ENCODE measurements at regions not wholly inside any gene's neighbourhood (a gene's known extent, or its start where the extent isn't known, plus 50 kb on each side); places are given as distances from the start of the nearest gene placed in this dataset.

DNA sequence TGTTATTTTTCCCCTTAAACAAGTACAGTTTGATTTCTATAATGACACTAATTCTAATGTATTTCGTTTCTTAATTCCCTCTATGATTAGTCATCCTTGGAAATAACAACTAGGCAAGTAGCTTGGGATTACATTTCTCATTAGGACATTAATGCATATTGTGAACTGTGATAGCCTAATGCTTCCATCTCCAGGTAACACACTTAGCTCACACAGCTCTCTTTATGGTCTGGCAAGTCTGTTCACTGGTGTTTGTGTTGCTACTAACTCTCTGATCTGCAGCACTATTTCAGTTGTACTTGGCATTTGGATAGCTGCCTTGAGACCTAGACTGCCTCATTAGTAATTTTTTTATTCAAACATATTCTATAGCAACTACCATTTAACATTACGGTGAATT, 853.2 kb downstream of the SORCS3 start:
- DNase-seq = no peak

DNA sequence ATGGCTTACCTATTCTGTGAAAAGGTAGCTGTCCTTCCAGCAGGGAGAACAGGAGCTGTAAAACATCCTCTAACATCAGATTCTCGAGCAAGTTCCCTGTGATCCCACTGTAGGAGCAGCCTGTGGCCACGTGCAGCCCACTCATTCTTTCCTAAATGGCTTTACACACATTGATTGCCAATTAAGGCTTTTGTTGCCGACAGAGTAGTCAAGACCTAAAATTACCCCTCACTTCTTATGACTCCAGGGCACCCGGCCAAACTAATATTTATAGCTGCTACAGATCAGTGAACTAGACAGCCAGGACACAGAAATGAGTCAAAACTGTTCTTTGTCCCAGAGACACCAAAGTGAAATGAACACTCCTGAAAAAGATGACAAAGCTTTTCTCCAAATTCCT, 832.1 kb downstream of the SORCS3 start:
- no peak for DNase-seq

DNA sequence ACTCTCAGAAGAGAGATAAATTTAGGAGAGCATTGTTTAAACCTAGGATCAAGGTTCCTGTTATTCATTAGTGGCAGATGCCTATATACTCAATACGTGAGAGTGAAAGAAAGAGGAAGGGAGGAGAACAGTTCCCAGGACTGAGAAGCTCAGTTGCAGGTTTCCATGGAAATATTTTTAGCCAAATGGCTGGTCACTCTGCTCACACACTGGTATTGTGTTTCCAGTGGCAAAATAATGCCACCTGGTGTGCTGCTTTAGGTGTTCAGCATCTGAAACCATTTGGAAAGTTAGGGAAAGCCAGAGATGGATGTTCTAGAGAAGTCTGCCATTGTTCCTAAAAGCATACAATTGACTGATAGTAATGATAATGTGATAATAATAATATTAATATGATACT, 827.7 kb downstream of the SORCS3 start:
- DNase-seq = no peak

DNA sequence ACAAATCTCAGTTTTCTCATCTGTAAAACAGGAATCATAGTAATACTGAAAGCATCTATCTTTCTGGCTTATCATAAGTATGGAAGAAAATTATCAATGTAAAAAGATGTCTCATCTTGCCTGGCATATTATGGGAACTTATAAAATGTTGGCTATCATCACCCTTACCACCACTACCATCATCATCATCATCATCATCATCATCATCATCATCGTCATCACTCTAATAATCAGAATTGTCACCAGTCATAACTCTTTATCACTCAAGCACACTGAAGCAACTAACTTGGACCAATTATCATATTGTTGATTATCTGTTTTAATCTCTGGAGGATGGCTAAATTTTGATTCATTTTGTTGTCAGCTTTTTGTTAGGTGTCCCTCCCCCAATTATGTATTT, 825.4 kb downstream of the SORCS3 start:
- DNase-seq = no peak

DNA sequence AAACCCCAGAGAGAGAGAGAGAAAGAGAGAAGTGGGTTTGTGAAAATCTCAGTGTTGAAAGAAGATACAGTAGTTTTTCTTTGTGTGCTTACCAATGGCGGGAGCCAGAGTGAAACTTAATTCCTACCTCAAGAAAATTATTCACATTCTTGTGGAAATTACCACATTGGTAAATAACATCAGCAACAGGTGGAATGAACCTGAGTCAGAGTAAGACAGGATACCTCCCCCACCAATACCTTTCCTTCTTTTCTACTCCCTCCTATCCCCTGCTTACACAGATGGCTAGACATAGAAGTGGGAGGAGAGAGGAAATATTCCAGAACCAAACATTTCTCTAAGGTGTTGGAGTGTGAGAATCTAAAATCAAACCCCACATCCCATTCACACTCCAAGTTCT, 793.9 kb downstream of the SORCS3 start:
- DNase-seq = no peak

DNA sequence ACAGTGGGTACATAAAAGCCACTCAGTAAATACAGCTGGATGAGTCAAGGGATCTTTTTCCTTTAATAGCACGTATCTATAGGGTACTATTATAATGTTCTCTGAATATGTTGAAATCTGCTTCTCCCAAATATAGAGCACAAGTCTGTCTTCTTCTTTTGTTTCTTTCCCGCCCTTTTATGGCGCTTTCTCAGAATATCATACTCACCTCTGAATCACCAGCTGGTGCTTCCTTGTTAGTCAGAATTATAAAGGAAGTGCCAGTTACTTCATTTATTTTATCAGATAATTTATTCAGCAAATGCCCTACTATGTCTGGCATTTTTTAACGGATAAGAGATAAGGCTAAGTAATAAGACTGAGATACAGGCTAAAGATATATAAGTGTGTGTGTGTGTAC, 772.9 kb downstream of the SORCS3 start:
- no peak for DNase-seq

DNA sequence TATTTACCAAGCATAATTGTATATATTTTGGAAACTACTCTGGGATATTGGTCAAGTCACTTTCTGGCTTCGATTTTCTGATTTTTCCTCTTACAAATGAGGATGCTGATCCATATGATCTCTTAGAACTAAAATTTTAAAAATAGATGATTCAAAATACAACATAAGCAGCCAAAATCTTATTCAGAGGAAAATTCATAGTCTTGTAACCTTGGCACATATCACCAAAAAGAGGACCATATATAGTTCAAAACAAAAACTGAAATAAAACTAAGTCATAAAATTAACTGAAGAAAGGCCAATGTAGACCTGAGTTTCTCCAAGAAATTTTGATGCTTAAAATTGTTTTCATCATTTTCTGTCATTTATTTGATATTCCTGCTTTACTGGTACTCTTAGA, 768.3 kb downstream of the SORCS3 start:
- no peak for DNase-seq

DNA sequence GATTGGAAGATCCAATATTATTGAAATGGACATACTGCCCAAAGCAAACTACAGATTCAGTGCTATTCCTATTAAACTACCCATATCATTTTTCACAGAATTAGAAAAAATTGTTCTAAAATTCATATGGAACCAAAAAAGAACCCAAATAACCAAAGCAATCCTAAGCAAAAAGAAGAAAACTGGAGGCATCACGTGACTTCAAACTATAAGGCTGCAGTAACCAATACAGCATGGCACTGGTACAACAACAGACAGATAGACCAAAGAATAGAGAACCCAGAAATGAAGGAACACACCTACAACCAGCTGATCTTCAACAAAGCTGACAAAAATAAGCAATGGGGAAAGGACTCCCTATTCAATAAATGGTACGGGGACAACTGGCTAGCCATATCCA, 765.4 kb downstream of the SORCS3 start:
- DNase-seq = no peak

DNA sequence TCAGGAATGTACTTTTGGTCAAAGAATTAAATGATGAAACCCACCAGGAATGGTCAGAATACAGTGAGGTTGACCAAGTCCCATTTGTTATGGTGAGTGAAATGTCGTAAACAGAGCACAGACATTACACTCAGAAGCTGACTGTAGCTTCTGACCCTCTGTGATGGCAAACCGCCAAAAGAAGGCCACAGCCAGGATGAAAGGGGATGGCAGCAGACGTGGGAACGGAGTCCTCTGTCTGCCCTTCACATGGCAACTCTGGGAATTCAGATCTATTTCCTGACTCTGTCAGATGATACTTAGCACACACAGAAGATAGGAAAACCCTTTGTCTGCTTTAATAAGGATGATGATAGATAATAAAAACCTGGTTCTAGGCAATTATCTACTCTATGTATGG, 757.1 kb downstream of the SORCS3 start:
- no peak for DNase-seq

DNA sequence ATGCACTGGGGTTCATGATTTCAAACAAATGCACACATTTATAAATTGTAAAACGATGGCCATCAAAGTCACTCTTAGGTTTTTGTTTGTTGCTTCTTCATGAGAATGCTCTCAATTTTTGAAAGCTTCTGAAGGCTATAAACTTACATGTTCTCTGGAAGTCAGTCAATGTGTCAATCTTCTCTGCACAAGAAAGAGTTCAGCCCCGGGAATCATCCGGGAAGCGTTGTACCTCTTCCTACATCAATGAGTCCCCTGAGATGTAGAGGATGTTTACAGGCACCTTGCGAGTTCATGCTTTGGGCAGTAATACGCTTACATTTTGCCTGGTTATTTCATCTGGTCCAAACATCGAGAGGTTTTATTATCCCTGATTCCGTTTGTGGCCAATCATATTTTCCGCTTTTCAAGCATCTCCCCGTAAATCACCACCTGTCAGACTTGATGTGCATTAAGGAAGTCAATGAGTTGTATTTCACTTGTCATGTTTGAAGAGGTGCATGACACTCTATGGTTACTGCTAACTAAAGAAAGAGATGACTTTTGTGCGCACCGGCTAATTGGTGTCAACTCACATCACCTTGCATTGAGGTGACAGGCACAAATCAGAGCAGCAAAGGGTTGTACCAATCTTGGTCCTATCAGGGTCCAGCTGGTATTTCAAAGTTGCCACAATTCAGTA, 750.7 kb downstream of the SORCS3 start:
- DNase-seq = no peak

DNA sequence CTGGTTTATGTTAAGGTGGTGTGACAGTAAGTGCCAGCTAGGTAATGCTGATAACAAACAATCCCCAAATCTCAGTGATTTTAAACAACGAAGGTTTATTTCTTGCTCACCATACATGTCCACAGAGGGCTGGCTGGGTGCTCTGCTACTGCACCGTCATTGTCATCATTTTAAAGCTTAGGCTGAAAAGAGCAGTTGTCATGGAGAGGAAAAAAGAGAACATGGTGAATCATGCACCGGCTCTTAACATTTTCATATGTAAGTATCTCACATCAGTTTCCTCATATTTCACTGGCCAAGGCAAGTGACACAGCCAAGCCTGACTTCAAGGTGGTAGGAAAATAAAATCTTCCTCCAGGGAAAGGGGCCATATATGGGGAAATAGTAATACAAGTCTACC, 746.9 kb downstream of the SORCS3 start:
- no peak for DNase-seq

DNA sequence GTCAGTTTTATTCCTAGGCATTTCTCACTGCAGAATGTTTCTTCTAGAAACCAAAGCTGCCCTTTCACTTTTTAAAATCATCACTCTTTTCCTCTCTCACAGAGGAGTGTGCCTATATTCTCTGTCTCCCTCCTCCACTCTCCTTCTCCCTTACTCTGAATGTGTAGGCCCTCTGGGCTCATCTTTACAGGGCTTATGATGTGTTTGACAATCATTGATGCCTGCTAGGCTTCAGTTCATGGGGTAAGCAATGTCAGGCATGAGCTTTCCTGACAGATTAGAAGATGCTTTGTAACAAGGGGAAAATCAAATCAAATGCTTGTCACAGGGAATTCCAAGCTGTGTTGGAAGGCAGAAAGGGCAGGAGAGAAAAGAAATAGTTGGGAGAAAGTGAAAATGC, 742.9 kb downstream of the SORCS3 start:
- DNase-seq = no peak

DNA sequence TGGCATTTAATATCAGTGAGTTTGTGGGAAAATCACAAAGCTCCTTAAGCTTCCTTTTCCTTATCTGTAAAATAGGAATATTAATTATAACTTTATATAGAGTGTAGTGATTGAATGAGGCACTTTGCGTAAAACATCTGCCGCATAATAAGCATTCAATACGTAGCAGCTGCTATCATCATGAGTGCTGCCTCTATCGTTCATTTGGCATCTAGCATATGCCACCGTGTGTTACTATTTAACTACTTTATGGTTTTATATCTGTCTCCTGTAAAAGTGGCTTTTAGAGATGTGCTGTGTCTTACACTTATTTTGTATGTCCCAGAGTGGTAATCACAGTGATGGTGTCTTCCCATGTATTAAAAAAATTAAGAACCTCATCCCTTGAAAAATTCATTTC, 729.6 kb downstream of the SORCS3 start:
- DNase-seq = no peak

DNA sequence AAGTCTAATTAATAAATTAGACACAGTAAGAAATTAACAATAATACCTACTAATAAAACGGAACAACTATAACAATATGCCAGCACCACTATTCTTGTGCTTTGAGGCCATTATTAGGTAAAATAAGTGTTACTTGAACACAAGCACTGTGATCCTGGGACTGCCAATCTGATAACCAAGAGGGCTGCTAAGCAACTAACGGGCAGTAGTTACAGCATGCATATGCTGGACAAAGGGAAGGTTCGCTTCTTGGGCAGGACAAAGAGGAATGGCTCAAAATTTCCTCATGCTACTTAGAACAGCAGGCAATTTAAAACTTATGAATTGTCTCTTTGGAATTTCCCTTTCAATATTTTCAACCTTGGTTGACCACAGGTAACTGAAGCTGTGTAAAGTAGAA, 718.6 kb downstream of the SORCS3 start:
- DNase-seq = no peak

DNA sequence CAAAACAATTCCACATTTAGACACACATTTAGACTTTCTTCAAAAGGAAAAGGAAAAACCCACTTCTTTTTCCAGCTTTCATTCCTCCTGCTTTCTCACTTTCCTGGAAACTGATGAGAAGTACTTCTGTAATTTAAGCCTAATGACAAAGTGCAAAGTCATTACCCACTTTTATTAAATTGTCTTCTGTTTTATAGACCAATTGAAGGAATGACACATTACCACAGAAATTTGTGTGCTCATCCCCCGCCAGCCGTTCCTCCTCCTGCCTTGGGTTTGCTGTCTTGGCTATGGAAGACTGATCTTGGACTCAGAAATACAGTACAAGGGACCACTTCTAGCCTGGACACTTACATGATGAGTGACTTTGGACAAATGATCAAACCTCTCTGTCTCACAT, 717.8 kb downstream of the SORCS3 start:
- DNase-seq = no peak

DNA sequence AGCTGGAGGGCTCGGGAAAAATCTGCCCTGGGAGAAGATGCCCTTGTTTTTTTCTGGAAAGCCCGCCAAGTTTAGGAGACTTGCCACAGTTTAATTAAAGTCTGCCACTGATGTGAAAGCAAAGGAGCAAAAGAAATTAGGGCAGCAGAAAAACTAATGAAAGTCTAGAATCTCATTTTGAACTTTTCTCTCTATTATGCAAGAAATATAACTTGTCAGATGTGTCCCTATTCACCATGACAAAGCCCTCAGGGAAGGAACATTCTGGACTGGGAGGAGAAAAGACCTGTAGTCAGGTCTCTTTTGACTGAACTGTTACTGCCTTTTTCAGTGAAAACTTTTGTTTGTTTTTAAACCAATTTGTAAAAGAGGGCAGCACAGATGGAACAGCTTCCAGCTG, 715.5 kb downstream of the SORCS3 start:
- DNase-seq = no peak

DNA sequence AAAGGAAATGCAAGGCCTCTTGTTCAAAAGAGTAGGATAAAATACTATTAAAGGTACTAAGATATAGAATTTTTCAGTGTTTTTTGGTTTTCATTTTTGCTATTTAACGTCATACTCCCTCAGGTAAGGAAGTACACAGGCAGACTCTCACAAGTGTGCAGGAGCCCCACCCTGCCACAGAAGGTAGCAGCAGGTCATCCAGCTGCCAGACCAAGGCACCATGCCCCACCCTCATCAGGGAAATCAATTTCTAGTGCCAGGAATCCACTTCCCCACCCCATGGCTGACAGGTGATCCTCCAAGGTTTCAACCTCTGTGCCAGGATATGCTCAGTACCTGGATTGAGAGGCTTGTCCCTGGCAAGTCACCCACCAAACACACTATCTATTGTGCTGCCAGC, 712.9 kb downstream of the SORCS3 start:
- DNase-seq = no peak

DNA sequence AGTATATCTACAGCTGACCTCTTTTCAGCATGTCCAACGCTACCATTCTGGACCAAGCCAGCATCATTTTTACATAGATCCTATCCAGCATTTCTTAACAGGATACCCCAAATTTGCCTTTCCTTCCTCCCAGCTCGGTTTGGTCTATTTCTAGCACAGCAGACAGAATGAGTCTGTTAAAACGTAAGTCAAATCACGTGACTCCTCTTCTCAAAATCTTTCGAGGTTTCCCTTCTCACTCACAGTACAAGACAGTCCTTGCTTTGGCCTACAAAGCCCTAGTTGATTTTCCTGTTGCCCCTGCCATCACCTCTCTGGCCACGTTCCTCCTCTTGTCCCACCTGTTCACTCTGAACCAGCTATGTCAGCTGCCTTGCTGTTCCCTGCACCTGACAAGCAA, 711.7 kb downstream of the SORCS3 start:
- DNase-seq = no peak

DNA sequence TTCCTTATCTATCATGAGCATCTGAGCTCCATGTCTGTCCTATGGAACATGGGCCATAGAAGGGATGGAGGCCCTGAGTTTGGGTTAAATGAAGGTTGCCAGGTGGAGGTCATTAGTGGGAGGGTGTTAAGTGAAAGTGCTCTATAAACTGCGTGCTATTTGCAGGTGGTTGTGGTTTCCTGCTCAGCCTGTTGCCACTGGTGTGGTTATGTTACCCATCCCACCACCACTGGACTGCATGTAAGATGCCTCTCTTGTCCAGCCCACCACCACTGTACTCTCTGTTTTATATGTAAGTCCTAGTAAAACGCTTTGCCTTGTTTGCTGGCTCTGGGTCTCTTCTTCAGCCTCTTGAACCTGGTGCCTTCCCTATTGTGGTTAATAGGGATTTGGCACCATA, 711.2 kb downstream of the SORCS3 start:
- no peak for DNase-seq

DNA sequence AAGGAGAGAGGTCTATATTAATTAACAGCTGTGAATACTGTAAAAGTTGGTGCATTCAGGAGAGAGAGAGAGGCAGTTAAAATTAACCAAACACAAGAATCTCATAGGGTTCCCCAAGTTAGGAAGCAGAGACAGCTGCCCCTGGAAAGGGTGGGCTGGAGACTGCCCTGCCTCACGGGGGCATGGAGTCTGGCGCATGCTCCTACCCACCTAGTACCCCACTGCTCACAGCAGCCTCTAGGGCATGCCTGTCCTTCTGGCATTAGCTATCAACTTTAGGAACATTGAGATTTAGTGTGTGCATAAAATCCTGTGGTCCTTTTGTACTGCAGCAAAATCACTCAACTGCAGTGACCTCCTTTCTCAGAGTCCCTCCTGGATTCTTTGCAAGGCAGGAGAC, 710.1 kb downstream of the SORCS3 start:
- no peak for DNase-seq

DNA sequence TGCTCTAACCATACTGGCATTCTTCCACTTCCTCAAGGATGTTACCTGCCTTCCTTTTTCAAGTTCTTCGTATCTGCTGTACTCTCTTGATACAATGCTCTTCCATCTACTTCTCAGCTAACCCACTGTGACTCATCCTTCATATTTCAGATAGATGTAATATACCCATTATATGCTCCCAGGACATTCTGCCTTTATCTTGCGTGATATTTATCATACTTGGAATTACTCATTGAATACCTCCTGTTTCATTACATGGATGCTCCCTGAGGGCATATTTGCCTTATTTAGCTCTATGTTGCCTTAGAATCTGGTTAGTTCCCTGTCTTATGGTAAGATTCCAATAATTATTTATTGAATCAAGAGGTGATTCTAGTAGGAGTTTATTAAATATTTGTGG, 706.4 kb downstream of the SORCS3 start:
- no peak for DNase-seq

DNA sequence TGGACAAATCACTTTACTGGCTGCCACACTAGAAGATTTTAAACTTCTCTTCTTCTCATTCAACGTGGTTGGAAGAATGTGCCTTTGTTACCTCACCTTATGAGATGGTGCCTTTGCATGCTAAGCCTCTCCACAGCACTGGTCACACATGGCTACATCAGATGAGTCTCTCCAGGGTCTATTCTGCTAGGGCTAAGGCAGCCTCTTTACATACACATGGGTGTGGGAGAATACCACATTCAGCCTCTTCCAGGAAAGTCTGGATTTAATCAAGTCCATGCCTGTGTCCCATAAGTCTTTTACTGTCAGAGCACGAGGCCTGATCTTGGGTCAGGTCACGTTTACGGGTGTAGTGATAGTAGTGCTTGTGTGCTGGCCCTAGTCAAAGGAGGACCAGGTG, 701.5 kb downstream of the SORCS3 start:
- DNase-seq = no peak

DNA sequence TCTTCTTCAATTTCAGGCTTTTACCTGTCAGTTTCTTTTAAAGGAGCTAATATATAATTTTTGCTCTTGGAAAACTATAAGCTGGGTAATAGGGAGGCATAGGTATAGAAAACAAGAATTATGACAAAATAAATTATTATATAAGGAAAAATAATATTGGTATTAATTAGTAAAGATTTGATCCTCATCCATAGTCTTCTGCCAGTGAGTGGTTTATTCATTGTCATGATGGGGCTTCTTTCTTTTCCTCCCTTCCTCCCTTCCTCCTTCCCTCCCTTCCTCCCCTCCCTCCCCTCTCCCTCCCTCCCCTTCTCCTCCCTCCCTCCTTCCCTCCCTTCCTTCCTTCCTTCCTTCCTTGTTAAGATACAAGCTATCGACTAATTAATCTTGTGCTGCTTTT, 698.6 kb downstream of the SORCS3 start:
- no peak for DNase-seq

DNA sequence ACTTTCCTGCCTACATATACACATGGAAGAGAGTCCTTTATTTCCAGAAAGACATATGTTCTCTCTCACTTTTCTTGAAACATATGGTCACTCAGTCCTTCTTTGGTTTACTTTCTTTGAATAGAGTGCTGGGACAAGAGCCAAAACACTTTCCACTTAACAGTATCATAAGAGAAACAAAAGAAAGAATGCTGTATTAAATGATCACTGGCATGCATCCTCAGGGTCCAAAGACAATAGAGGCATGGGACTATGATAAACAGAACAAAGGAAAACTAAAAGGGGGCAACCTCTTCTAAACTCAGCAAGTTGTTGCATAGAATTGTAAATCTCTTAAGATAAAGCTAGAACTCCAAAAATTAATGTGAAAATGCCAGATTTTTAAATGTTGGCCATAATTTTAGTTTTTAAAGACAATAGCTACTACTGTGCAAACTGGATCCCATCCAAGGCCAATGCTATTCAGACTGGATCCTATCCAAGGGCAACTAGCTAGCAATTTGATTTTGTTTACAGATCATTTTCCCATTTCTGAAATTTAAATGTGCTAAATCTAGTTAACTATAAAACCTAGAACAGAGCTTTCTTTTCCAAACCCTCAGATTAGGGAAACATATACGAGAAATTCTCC, 687.5 kb downstream of the SORCS3 start:
- DNase-seq = no peak

All from DMS 273 treated with DMSO at 0.1 percent for 48 hours (cell line).